GM12892 (cell line): ENCODE measurements at regions not wholly inside any gene's neighbourhood (a gene's known extent, or its start where the extent isn't known, plus 50 kb on each side); places are given as distances from the start of the nearest gene placed in this dataset.

Experiments used
- POLR2A ChIP-seq: IDR thresholded peaks from 2 replicates; pipeline ENCODE4 v1.6.1; 2011; ENCODE audit warnings: low read depth, low read length, control low read depth
- POLR2AphosphoS5 ChIP-seq: IDR thresholded peaks from 2 replicates; pipeline ENCODE4 v1.6.1; 2011; ENCODE audit warnings: low read depth, low read length, control low read depth

DNA sequence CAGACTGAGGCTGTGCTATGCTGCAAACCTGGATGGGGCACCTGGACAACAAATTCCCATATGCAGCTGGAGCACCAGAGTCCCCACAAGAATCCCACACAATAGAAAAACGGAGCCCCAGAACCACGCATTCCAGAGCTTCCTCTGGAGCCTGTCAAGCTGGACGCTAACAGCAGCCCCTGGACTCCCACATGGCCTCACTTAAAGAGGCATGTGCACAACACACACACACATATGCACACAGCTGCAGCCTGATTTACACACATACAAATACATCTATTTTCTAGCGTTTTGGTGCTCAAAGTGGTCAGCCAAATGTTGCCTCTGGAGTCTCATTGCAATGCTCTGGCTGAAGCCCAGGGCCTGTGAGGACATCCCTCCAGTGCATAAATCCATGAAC lies 632.7 kb upstream of the ID2 start:
- no peak for TF ChIP-seq POLR2A
- TF ChIP-seq POLR2AphosphoS5, result no peak
